Transverse colon (tissue), 3 donors: ENCODE measurements at regions not wholly inside any gene's neighbourhood (a gene's known extent, or its start where the extent isn't known, plus 50 kb on each side); places are given as distances from the start of the nearest gene placed in this dataset.

Experiments used
- EP300 ChIP-seq: sonication (generic); formaldehyde crosslinking; IDR thresholded peaks from one replicate; pipeline ENCODE4 v1.6.1; 2017; ENCODE audit warnings: antibody characterized with exemption, low read depth
- TF ChIP-seq, protein P1 (sequence below), 5 experiments: fragments of 200-600 bp in 3 of 5; fragments of 450-650 bp in 2 of 5; sonication (generic) in 3 of 5; IDR thresholded peaks; 1 replicate in 2 of 5; 2 replicates in 3 of 5; pipeline ENCODE4 v1.5.1; 2016 to 2017; ENCODE audit warnings: antibody characterized with exemption in 5 of 5, inconsistent platforms in 3 of 5, mild to moderate bottlenecking in 2 of 5, moderate library complexity in 1 of 5

DNA sequence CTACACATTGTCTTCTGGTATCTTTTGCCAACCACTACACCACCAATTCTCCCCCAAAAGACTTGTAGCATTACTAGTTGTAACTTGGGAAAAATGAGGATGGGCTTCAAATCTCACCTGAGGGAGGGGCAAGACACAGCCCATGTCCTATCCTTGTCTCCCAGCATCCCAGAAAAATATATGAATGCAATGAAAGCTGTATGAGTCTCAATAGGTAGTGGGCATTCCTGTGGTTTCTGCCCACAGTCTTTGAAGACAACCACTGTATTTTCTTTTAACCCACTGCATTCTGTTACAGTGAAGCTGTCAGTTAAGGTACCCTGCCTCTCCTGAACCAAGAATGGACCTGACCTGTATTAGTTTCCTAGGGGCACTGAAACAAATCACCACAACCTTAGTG is 336.2 kb upstream of the TMPO start:
- TF ChIP-seq, protein P1, sequence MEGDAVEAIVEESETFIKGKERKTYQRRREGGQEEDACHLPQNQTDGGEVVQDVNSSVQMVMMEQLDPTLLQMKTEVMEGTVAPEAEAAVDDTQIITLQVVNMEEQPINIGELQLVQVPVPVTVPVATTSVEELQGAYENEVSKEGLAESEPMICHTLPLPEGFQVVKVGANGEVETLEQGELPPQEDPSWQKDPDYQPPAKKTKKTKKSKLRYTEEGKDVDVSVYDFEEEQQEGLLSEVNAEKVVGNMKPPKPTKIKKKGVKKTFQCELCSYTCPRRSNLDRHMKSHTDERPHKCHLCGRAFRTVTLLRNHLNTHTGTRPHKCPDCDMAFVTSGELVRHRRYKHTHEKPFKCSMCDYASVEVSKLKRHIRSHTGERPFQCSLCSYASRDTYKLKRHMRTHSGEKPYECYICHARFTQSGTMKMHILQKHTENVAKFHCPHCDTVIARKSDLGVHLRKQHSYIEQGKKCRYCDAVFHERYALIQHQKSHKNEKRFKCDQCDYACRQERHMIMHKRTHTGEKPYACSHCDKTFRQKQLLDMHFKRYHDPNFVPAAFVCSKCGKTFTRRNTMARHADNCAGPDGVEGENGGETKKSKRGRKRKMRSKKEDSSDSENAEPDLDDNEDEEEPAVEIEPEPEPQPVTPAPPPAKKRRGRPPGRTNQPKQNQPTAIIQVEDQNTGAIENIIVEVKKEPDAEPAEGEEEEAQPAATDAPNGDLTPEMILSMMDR (IDR thresholded peaks at IDR 0.05), result no peak
- no peak for TF ChIP-seq EP300
